ENCODE measurements at regions not wholly inside any gene's neighbourhood (a gene's known extent, or its start where the extent isn't known, plus 50 kb on each side); places are given as distances from the start of the nearest gene placed in this dataset.

DNA sequence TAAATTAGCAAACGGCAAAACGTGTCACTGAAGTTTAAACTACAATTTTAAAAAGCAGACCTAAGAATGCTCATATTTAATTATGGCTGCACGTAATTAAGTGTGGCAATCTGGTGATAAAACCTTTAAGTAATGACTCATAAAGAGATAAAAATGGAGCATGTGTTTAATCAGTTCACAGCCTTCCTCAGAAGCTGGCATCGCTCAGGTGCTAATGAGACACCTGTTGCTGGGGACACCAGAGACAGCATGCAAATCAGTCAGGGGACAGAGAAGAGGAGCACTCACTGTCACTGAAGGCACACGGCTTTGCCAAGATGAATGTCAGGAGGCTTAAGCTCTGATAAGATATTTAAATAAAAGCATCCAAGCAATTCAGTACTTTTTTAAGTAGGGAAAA is 840.3 kb downstream of the GALC start:
- no peak for DNase-seq

GRCh38 chr14:87149583-87150354 is 843.2 kb downstream of the GALC start:
- DNase-seq, result no peak

GRCh38 chr14:87148655-87149054 is 844.3 kb downstream of the GALC start:
- DNase-seq, result no peak

- DNase-seq, result no peak
Observed at GRCh38 chr14:87142551-87143211, 850.3 kb downstream of the GALC start.

DNA sequence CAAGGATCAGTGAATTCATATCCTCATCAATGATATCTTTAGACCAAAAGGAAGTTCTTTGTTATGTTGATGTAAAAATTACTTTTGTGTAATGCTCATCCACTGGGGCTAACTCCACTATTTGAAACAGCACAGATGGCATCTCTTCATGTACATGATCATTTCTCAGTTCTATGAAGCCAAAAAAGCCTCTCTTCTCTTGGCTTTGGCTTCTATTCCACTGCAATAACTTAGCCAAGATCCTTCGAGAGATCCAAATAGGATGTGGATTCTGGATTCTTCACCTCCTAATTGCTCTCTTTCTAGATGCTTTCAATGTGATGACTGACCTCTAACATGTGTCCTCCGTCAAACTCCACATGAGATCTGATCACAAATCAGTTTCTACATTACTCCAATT is 851.2 kb downstream of the GALC start:
- no peak for DNase-seq

DNA sequence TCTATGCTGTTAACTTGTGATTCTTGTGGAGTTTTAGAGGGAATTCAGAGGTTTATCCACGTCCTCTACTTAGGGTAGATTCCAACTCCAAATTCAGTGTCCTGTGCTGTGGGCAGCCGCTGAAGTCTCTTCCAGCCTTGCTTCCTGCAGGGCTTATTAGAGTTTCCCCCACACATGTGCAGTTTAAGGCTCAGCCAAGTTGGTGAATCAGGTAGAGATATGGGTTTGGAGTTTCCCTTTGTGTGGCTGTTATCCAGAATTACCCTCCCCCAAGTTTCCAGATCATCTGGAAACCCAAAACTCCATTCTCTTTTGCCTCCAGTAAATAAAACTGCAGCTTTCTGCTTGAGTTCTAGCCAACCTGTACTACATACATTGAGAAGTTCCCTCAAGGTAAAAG is 853.7 kb downstream of the GALC start:
- DNase-seq, result no peak

DNA sequence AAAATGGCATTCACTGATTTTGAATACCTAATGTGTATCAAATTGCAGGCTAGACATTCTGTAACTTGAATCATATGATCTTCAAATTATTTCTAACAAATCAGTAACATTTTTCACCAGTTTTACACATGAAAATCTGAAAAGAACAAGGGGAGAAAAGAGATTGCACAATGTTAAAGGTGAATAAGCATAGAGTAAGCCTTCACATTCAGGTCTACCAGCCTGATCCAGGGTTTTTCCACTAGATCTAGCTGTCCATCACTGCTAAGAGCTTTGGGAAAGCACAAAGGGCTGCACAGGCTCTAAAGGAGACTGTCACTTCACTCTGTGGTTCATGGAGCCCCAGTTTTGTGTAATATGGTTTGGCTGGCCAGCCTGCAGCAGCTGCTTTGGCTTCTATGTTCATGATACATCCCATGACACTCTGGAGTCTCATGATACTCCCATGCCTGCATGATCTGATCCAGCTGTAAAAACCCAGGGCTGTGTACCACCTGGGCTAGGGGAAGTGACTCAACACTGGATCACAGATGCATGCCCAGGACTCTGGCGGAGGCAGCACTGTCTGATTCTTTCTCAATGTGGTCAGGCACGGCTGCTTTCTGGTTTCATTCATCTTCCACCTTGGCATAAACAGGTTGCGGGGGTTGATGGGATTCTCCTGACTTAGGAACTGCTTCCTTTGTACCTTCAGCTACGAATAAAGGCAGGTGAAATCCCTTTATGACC is 859.7 kb downstream of the GALC start:
- no peak for DNase-seq

DNA sequence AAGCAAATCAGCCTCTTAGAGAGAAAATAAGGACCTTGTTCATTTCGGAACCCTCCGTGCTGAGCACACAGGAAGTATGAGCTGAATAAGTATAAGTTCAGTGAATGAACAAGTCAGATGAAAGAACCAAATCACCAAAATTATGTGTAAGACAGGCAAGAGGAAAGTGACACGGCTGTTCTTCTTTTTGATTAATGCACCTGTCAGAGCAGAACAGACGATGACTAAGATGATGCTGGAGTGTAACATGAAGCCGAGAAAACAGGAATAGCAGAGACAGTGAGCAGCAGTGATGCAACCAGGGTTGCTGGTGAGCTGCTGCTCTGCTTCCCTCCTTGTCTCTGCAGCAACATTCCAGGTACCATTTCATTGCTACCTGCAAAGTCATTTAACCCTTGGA is 861.1 kb downstream of the GALC start:
- DNase-seq, result no peak

DNA sequence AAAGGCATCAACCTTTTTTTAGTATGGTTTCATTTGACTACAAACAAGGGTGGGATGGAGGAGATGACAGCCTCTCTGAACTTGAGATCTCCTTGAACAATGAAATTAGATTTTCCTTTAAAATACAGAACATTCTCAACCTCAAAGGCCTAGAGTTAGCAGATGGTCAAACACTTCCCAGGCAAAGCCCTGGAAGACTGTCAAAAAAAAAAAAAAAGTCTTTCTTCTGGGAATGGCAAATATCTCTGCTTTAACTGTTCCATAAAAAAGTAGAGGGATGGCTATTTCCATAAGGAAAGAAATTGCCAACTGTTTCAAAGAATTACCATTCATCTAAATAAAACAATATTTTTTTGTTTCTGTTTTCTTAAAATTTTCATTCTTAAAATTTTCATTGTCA is 870.8 kb downstream of the GALC start:
- no peak for DNase-seq

- no peak for DNase-seq
Observed at GRCh38 chr14:87121716-87122115, 871.3 kb downstream of the GALC start.

DNA sequence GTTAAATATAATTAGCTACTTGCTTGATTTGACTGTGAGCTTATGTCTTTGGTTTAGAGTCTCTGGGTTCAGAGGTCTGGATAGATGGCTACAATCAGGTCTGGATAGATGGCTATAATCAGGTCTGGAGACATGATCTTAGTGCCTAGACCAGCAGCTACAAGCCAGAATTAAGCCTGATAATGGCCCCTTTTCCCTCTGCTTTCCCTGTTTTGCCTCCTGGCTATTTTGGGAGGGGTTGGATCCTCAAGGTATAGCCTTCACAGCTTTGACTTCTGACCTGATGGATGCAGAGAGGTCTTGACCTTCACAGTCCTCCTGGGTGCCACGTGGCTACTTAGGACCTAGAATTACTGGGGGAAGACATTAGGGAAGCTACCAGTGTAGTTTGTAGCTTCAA is 877.7 kb downstream of the GALC start:
- DNase-seq, result no peak

GRCh38 chr14:87113286-87113685 is 879.7 kb downstream of the GALC start:
- DNase-seq, result no peak

DNA sequence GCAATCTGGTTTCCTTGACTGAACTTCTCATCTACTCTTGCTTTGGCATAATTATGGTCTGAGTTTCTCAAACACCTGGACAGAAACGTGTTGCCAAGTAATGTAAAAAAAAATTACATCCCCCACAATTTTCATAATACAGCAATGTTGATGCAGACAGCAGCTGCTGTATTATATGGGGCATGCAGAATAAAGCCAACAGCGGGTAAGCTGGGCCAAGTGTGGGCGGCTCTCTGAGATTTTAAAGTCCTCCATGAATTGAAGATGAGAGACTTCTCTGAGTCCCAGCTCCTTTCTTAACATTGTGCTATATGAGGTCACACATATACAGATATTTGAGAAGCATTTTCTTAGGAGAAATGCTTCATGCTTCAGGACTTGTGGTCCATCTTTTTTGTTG is 881.2 kb downstream of the GALC start:
- DNase-seq, result no peak

DNA sequence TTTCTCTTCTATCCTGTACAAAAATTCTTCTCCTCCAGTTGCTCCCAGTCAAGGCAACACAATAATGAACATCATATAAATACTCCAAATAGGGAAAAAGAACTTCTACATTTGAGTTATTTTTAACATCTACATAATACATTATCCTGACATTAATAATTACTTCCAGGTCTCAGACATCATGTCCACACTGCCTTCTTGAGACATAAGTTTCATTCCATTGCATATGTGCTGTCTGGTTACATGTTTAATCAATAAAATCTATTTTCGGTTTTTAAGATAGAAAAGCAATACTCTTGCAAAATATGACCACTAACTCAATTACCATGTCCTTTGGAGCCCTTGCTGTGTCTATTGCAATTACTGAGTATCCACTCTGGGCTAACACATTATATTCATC is 881.9 kb downstream of the GALC start:
- no peak for DNase-seq

DNA sequence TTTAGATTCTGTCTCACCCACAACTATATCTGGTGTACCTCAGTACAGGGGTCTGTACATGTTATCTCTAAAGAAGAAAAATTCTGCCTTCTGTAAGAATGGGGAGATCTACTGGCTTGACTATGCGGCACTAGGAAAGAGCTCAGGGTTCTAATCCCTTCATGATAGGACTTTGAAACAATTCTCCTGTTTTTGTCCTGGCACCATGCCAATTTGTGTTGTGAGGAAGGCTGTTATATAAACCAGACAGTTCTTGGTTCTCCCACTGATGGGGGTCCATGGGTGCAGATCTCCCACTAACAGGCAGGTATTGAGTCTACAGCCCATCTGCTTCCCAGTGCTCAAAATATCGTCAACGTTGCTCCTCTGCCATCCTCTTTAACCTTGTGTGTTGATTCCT is 883.7 kb downstream of the GALC start:
- no peak for DNase-seq

DNA sequence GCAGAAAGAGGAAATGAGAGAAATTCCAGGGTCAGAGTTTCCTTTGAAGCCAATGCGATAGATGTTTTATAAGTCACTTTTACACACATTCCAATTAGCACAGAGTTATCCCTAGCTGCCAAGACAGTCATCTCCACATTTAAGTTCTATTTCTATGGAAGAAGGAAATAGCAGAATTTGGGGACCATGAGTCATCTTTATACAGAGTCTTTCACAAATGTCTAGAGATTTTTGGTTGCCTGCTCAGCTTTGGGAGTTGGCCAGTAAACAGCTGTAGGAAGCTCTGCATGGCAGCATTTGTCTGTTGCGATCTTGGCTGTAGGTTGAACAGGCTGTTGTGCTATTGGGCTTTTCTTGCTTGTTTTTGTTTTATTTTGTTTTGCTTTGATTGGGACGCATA is 884.3 kb downstream of the GALC start:
- DNase-seq, result no peak

DNA sequence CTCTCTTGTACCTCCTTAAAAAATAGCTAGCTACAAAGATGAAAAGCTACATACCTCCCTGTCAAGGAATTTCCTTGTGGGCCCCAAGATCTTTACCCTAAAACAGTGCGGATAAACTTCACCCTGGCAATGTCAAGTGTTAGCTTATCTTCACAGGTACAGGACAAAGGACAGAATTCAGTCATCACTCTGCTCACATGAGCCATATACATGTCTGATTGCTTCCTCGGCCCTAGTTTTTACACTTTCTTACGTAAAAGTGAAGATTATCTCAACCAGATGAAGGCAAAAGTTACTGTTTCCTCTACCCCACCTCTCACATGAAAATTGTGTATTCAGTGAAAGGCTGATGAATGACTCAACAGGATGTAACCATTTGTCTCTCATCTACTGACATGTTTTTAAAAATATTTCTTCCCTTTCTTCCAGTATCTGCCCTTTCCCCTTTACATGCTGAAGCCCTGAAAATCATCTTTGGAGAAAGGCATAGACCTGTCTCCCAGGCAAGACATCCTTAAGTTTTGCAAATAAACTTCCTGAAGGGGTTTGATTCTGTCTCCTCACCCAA is 890.1 kb downstream of the GALC start:
- DNase-seq, result no peak

GRCh38 chr14:87097015-87097414 is 896.0 kb downstream of the GALC start:
- DNase-seq, result no peak

DNA sequence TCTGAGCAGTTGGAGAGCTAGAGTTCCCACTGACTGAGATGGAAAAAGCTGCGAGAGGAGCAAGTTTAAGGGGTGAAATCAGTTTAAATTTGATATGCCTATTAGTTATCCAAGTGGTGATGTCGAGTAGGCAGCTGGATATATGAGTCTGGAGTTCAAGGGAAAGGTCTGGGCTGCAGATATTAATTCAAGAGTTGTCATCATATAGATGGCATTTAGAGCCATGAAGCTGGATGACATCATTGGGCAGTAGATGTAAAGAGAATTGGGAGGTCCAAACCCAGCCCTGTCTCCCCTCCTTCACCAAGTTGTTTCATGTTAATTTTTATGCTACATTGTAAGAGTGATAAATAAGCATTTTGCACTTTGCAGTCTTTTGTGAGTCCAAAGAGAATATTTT is 898.1 kb downstream of the GALC start:
- DNase-seq, result no peak

DNA sequence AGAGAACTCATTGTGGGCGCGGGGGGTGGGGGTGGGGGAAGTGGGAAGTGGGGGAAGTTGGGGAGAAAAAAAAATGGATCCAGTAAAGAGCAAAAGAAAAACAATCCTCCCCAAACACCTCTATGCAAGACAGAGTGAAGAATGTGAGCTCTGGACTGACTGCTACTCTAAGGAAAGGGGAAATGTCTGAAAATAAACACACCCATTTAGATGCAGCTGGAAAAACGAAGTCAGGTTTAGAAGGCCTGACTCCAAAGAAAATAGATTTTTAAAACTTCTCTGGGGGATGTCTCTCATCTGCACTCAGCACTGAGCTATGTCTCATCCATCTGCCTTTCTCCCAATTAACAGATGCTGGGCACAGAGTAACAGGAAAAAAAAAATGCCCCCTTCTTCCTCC is 904.4 kb downstream of the GALC start:
- DNase-seq, result no peak

DNA sequence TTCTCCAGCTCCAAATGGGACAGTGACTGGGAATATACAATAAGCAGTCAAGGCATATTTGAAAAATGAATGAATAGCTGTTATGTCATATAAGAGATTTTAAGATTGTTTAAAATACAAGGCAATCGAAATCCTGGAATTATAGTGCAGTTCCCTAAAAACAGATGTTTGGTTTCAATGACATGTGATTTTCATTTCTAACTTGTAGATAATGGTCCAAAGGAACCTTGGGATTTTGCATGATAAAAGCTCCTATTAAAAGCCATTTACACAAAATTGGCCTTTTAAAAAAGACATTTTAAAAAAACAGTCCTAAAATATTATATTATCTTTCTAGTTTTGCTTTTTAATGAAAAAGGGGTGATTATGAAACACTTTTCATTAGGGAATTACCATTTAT is 905.1 kb downstream of the GALC start:
- no peak for DNase-seq

DNA sequence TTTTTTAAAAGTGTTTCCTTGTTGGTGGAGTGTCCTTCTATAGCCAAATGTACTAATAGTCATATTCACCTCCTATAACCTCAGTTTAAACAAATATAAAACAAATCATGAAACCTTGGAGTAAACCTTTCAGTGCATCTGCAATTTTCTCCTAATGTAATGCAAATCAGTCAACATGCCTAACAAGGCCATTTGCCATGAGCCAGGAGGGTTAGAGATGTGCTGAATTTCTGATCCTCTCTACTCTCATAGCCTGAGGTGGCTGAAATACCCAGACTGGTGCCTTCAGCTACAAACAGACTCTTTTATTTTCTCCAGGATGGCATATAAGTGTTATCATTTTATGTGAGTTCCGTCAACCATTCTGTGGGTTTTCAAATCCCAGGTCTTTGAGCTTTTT is 908.1 kb downstream of the GALC start:
- no peak for DNase-seq

DNA sequence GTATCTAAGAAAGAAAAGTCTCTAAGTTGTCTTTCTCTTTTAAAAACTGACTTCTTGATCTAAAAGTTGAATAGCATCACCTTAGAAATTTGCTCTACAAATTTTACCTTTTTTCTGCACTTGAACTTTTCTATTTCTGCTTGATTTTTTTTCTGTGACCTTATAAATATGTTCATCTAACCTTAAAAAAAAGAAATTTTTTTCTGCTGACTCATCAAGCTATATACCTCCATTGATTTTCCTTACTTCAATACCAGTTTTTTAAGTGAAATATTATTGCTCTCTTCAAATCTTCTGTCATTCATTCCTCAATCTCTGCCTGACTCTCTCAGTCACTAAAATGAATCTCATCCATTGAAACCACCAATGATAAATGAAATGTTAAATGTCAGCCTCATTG is 910.1 kb downstream of the GALC start:
- no peak for DNase-seq

DNA sequence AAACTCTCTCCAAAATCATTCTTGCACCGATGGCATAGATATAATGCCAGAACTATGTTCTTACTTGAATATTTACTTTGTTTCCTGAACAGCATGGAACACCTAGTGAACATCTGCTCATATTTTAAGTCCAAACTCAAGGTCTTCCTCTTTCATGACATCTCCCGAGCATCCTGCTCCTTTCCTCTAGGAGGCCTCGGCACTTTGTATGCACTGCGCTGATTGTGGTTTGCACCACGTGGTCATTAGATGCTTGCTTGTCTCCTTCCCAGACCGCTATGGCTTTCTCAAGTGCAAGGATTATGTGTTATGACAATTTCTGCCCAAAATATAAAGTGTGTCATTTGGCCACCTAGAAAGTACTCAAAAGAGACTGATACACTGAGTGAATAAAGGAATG is 912.0 kb downstream of the GALC start:
- no peak for DNase-seq
